Posterior vena cava (tissue), 2 donors: ENCODE measurements at regions not wholly inside any gene's neighbourhood (a gene's known extent, or its start where the extent isn't known, plus 50 kb on each side); places are given as distances from the start of the nearest gene placed in this dataset.

ENCODE experiments used
- DNase-seq: peaks from one replicate; pipeline ENCODE4 v3.0.0-alpha.2; 2020; ENCODE audit warnings: low spot score
- intact Hi-C, 2 donors: fragments of 100-400 bp; cut with DNase I; formaldehyde crosslinking; loops; one replicate each; pipeline versions ENCODE4 v1.14.1 to v1.14.2; 2022 to 2023
- donor health status: DM: yes; HTN: yes; CAD: no.
- donor health status: DM: yes; HTN: yes; CAD: no.

DNA sequence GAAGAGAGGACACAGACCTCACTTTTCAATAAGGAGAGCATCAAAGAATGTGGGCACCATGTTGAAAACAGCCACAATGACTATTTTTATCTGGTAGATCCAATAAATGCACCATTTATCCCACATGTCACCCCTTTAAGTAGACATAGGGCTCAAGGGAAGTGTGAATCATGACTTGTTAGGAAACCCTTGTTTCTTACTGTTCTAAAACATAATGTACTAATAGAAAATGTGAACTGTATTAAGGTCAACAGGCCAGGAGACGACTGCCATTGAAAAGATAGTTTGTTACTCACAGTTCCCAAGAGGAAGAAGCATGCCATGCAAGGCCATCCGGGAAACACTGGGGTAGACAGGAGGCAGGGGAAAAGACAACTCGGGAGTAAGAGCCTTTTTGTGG, 137.7 kb downstream of the EN1 start:
- DNase-seq = no peak
- intact Hi-C loops = no loop called here

GRCh38 chr2:118706844-118707243, 140.6 kb downstream of the EN1 start:
- no peak for DNase-seq
- intact Hi-C loops = no loop called here

DNA sequence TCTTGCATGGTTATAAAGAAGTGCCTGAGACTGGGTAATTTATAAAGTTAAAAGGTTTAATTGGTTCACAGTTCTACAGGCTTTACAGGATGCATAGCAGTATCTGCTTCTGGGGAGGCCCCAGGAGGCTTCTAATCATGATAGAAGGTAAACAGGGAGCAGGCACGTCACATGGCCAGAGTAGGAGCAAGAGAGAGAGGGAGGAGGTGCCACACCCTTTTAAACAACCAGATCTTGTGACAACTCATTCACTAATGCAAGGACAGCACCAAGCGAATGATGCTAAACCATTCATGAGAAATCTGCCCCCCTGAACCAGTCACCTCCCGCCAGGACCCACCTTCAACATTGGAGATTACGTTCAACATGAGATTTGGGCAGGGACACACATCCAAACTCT, 141.1 kb downstream of the EN1 start:
- DNase-seq = peak; percentile 3
- intact Hi-C loops = no loop called here

GRCh38 chr2:118705032-118705431, 142.4 kb downstream of the EN1 start:
- DNase-seq = no peak
- intact Hi-C loops = loop anchor here in 1 of 2 donors (2.0 kb wide), 1 partner anchor 58 kb away; no protein-coding TSS in a partner anchor

- intact Hi-C loops = no loop called here
- no peak for DNase-seq
Measured at GRCh38 chr2:118699447-118700175, 147.8 kb downstream of the EN1 start.

GRCh38 chr2:118698564-118698963, 148.9 kb downstream of the EN1 start:
- intact Hi-C loops = no loop called here

DNA sequence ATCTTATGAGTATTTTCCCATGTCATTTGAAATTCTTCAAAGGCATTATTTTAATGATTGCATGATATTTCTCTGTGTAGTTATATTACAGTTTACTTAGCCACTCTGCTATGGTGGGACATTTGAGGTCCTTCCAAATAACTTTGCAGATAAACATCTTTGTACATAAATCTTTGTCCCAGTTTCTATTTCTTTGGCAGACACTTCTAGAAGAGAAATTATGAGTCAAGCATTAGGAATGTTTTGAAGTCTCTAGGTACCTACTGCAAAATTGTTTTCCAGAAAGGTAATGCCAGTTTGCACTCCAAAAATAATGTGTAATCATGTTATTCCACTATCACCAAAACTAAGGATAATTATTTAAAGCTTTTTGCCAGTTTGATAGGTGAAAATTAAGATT, 149.7 kb downstream of the EN1 start:
- intact Hi-C loops = no loop called here
- no peak for DNase-seq

More at GRCh38 chr2:118698564-118698963, 148.9 kb downstream of the EN1 start:
- no peak for DNase-seq

GRCh38 chr2:118696786-118697465, 150.5 kb downstream of the EN1 start:
- DNase-seq = peak; percentile 41
- intact Hi-C loops = no loop called here

DNA sequence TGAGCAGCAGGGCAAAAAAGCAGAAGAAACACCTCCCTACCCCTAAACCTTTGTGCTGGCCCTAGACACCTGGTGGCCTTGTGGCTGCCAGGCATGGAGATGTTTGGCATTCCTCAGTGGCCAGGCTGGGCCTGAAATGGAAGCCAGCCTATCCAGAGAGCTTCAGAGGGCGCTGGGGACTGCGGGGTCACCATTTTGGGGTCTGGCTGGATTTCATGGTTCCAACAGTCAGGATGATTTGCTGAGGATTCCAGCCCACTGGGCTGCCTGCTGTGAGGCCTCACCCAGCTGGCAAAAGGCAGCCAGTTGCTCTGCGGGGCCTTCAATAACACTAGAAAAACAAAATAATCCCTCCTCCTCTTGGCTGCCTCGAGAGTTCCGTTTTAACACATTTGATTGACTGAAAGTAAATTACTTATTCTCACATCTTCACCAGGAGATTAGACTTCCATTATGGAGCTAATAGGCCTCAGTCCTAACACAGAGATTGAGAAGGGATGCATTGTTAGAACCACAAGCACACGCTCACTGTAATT, 154.1 kb downstream of the EN1 start:
- intact Hi-C loops = no loop called here
- peak; percentile 53 for DNase-seq

- intact Hi-C loops = no loop called here
- DNase-seq = peak; percentile 7
Measured at GRCh38 chr2:118689874-118690273, 157.6 kb downstream of the EN1 start.

DNA sequence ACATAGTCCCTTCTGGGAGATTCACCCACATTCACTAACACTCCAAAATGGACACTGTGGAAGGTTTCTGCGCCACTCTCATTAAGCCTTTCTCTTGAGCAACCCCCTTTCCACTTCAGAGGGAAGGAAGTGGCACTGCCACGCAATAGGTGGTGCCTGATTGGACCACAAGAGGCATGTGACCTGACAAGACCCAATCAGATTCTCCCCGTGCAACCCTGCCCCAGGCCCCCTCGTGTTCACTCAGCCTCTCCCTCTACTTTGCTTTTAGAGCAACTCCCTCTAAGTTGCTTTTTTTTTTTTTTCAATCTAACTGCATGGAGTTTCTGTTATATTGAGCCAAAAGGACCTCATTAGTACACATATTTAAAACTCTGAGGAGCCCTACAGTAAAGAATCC, 158.0 kb downstream of the EN1 start:
- no peak for DNase-seq
- intact Hi-C loops = no loop called here

DNA sequence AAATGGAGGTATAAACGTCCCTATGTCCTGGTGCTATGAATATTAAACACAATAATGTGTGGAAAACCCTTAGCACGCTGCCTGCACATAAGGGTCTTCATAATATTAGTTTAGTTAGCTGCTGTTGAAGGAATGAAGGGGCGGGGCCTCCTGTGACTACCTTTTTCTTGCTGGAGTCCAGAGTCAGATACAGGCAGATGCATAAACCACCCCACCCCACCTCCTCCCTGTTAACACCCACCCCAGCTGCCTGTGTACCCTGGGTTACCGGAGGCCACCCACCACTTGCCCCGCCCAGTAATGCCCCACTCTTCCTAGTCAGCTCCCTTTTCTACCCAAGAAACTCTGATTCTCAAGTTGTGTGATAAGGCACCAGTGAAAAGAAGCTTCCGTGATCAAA, 158.4 kb downstream of the EN1 start:
- intact Hi-C loops = no loop called here
- DNase-seq = peak; percentile 69

GRCh38 chr2:118687698-118688097, 159.8 kb downstream of the EN1 start:
- DNase-seq = no peak
- intact Hi-C loops = no loop called here

GRCh38 chr2:118687192-118687591, 160.3 kb downstream of the EN1 start:
- DNase-seq = no peak
- intact Hi-C loops = no loop called here

DNA sequence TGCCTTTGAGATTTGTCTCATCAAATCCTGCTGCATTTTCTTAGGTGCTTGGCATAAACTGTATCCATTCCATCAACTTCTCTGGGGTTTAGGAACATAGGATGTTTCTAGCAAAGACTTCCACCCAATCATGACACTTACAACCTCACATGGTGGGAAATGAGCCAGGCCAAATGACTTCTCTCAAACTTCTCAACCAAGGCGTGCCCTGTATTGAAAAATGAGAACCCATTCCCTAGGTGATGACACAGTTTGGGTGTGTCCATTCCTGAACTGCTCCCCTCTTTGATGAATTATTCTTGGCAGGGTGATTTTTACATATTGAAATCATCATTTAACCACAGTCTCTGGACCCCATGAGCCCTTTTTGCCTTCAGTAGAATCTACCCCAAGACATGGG, 161.1 kb downstream of the EN1 start:
- DNase-seq = no peak
- intact Hi-C loops = no loop called here

GRCh38 chr2:118683460-118683859, 164.0 kb downstream of the EN1 start:
- intact Hi-C loops = no loop called here
- no peak for DNase-seq

DNA sequence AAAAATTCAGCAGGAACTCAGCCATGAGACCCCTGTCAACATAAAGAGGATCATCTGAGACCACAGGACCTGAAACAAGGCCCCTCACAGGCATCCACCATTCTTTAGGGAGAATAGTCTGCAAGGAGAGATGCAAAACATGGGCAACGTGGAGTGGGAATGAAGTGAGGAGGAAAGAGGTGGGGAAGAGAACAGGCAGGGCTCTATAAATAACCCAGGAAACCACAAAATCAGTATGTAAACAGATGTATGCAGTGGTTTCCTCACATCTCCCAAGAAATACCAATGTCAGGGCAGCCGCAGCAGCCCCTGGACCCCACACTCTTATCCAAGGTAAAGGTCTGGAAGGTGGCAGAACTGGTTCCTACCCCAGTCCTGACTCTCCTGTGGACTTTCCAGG, 168.5 kb downstream of the EN1 start:
- intact Hi-C loops = no loop called here
- no peak for DNase-seq

DNA sequence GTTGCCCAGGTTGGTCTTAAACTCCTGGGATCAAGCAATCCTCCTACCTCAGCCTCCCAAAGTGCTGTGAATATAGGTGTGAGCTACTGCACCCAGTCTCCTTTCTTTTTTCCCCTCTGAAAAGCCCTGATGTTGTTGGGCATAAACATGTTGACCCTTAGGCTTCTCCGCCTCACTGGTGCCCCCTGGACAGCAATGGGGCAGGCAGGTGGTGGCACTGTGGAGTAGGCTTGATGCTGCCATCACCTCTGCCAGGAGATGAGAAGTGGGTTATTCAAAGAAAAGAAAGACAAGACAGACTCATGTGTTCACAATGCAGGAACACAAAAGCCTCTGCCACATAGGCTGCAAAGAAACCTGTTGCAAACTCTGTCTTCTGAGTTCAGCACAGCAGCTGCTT, 169.9 kb downstream of the EN1 start:
- intact Hi-C loops = no loop called here
- DNase-seq = no peak

GRCh38 chr2:118675531-118675930, 171.9 kb downstream of the EN1 start:
- DNase-seq = no peak

GRCh38 chr2:118672571-118673158, 174.8 kb downstream of the EN1 start:
- no peak for DNase-seq
- intact Hi-C loops = no loop called here

More at GRCh38 chr2:118675531-118675930, 171.9 kb downstream of the EN1 start:
- intact Hi-C loops = no loop called here
